NCI-H128 (cell line): ENCODE measurements at regions not wholly inside any gene's neighbourhood (a gene's known extent, or its start where the extent isn't known, plus 50 kb on each side); places are given as distances from the start of the nearest gene placed in this dataset.

ENCODE experiments used
- DNase-seq: peaks from one replicate; lab custom pipeline; 2025; ENCODE audit not compliant: unreplicated experiment; lab: John Stamatoyannopoulos, UW

GRCh38 chr22:48478529-48479265 is 1349.0 kb downstream of the BRD1 start:
- no peak for DNase-seq

- no peak for DNase-seq
Observed at GRCh38 chr22:48478124-48478523, 1349.5 kb downstream of the BRD1 start.

GRCh38 chr22:48477031-48477721 is 1350.5 kb downstream of the BRD1 start:
- DNase-seq: no peak

- DNase-seq: no peak
Observed at GRCh38 chr22:48476577-48476976, 1351.1 kb downstream of the BRD1 start.

GRCh38 chr22:48475661-48476345 is 1351.9 kb downstream of the BRD1 start:
- DNase-seq: no peak

- DNase-seq: no peak
Observed at GRCh38 chr22:48474881-48475280, 1352.8 kb downstream of the BRD1 start.

GRCh38 chr22:48473202-48473601 is 1354.5 kb downstream of the BRD1 start:
- no peak for DNase-seq

- DNase-seq: no peak
Observed at GRCh38 chr22:48464246-48464645, 1363.4 kb downstream of the BRD1 start.

GRCh38 chr22:48459859-48460823 is 1367.5 kb downstream of the BRD1 start:
- no peak for DNase-seq

- DNase-seq: no peak
Observed at GRCh38 chr22:48459259-48459658, 1368.4 kb downstream of the BRD1 start.

- no peak for DNase-seq
Observed at GRCh38 chr22:48456449-48456848, 1371.2 kb downstream of the BRD1 start.

- DNase-seq: no peak
Observed at GRCh38 chr22:48453751-48454485, 1373.8 kb downstream of the BRD1 start.

- DNase-seq: no peak
Observed at GRCh38 chr22:48453171-48453570, 1374.5 kb downstream of the BRD1 start.

GRCh38 chr22:48452766-48453165 is 1374.9 kb downstream of the BRD1 start:
- no peak for DNase-seq

GRCh38 chr22:48451891-48452290 is 1375.8 kb downstream of the BRD1 start:
- no peak for DNase-seq

- no peak for DNase-seq
Observed at GRCh38 chr22:48450188-48450825, 1377.4 kb downstream of the BRD1 start.

- DNase-seq: no peak
Observed at GRCh38 chr22:48449466-48450187, 1378.0 kb downstream of the BRD1 start.

GRCh38 chr22:48448821-48449220 is 1378.9 kb downstream of the BRD1 start:
- no peak for DNase-seq
